Brain microvascular endothelial cell (primary cell): ENCODE measurements at regions not wholly inside any gene's neighbourhood (a gene's known extent, or its start where the extent isn't known, plus 50 kb on each side); places are given as distances from the start of the nearest gene placed in this dataset.
A peak's percentile ranks its signal among the peaks of the same experiment; 100 is the strongest.

Experiments used
- DNase-seq: peaks from one replicate; pipeline ENCODE4 v3.0.0-alpha.2; 2020
- H3K27ac ChIP-seq: fragments of 250-450 bp; sonication (Bioruptor Pico); 2 replicates; pipeline ENCODE4 v1.5.1; 2020; ENCODE audit warnings: mild to moderate bottlenecking, moderate library complexity
- H3K27me3 ChIP-seq: fragments of 250-450 bp; sonication (Bioruptor Pico); replicated peaks from 2 replicates; pipeline ENCODE4 v1.5.1; 2020; ENCODE audit warnings: mild to moderate bottlenecking
- H3K36me3 ChIP-seq: fragments of 250-450 bp; sonication (Bioruptor Pico); replicated peaks from 2 replicates; pipeline ENCODE4 v1.5.1; 2020; ENCODE audit warnings: mild to moderate bottlenecking
- H3K4me3 ChIP-seq: 2 replicates; pipeline ENCODE4 v1.5.1; 2011; ENCODE audit warnings: low read depth, mild to moderate bottlenecking, control low read depth, low read length, moderate library complexity
- CTCF ChIP-seq: IDR thresholded peaks from 2 replicates; pipeline ENCODE4 v1.5.1; 2011; ENCODE audit warnings: low read depth, mild to moderate bottlenecking, moderate library complexity, low read length, control low read depth, inconsistent platforms; ENCODE audit errors: missing control alignments
- in situ Hi-C: cut with HindIII; loops from 2 replicates; pipeline ENCODE4 v1.10.0; 2017; ENCODE audit warnings: low sequenced_read_pairs, low pct_ligation_motif_present

GRCh38 chr16:80142940-80143339 lies 397.9 kb upstream of the DYNLRB2 start:
- Histone ChIP-seq H3K4me3 (no peak overlapping the region), H3K27me3 (no peaks in the 10 kb centered on the region), H3K27ac (no peak overlapping the region), H3K36me3 (no peaks in the 10 kb centered on the region)
- DNase-seq = no peak
- in situ Hi-C loops = no loop called here
- TF ChIP-seq CTCF = no peak

GRCh38 chr16:80142281-80142680 lies 398.5 kb upstream of the DYNLRB2 start:
- H3K27me3 ChIP-seq = no peaks in the 10 kb centered on the region
- in situ Hi-C loops = no loop called here
- no peak for DNase-seq

DNA sequence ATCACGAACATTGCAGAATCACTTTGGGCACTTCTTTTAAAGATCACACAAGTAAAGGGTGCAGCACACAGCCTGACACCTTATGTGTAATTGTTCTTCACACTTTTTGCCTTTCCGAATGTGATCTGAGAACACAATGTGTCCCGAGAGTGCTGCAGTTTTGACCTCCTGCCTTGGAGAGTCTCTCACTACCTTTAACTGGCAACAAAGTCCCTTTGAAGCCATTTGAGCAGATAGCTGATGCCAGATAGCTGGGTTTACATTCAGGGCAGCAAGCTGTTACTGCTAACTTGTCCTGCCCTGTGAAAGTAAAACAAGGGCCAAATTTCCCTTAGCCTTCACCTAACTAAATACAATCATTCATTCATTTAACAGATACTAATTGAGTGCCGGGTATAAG lies 411.0 kb upstream of the DYNLRB2 start:
- H3K27ac ChIP-seq = no peak overlapping the region
- no peaks in the 10 kb centered on the region for H3K36me3 ChIP-seq
- DNase-seq = no peak
- in situ Hi-C loops = no loop called here
- H3K27me3 ChIP-seq = no peaks in the 10 kb centered on the region
- TF ChIP-seq CTCF = no peak
- H3K4me3 ChIP-seq = no peak overlapping the region

More at GRCh38 chr16:80142281-80142680, 398.5 kb upstream of the DYNLRB2 start:
- Histone ChIP-seq H3K27ac (no peak overlapping the region), H3K36me3 (no peaks in the 10 kb centered on the region), H3K4me3 (no peak overlapping the region)
- TF ChIP-seq CTCF = no peak

DNA sequence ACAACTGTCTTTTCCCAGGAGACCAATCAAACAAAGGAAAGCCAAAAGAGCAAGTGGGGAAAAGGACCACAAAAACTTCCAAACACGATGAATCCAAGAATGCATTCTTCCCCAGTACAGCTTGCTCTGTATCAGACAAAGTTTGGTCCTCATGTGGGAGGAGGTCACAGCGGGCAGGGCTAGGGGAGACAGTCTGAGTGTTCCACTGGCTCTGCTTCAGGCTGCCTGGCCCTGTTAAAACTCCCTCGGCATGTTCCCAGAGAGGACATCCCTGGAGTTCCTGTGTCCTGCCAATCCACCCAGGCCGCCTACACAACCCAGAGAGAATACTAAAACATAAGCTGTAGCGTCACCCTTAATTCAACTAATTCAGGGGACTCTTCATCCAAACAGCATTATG lies 415.1 kb upstream of the DYNLRB2 start:
- no peak overlapping the region for H3K4me3 ChIP-seq
- H3K36me3 ChIP-seq = no peaks in the 10 kb centered on the region
- H3K27me3 ChIP-seq = no peaks in the 10 kb centered on the region
- no peak overlapping the region for H3K27ac ChIP-seq
- in situ Hi-C loops = no loop called here
- no peak for TF ChIP-seq CTCF
- no peak for DNase-seq

- Histone ChIP-seq H3K27ac (no peak overlapping the region), H3K4me3 (no peak overlapping the region), H3K36me3 (no peaks in the 10 kb centered on the region), H3K27me3 (no peaks in the 10 kb centered on the region)
- in situ Hi-C loops = no loop called here
- peak; percentile 77 for DNase-seq
- TF ChIP-seq CTCF = no peak
These were observed 417.6 kb upstream of the DYNLRB2 start for GRCh38 chr16:80123189-80123588.

- no peak overlapping the region for H3K4me3 ChIP-seq
- TF ChIP-seq CTCF = no peak
- no peaks in the 10 kb centered on the region for H3K36me3 ChIP-seq
- no peak for DNase-seq
- no peak overlapping the region for H3K27ac ChIP-seq
- no peaks in the 10 kb centered on the region for H3K27me3 ChIP-seq
- in situ Hi-C loops = no loop called here
These were observed 418.7 kb upstream of the DYNLRB2 start for GRCh38 chr16:80122115-80122514.
